RWPE1 (cell line): ENCODE measurements at regions not wholly inside any gene's neighbourhood (a gene's known extent, or its start where the extent isn't known, plus 50 kb on each side); places are given as distances from the start of the nearest gene placed in this dataset.

Experiments
- CTCF ChIA-PET: fragments of 350-600 bp; sonication (Branson Sonifier 250); formaldehyde crosslinking; extraction: SDS; loops from one replicate; lab custom pipeline; 2021; lab: Yijun Ruan, JAX
- POLR2A ChIA-PET: fragments of 400-600 bp; formaldehyde crosslinking; extraction: SDS; loops from one replicate; lab custom pipeline; 2020; ENCODE audit warnings: antibody characterized with exemption; ENCODE audit not compliant: low non-redundant PET; lab: Yijun Ruan, JAX
- DNase-seq: peaks from one replicate; pipeline ENCODE4 v3.0.0; 2012; ENCODE audit warnings: low spot score
- H3K27ac ChIP-seq: fragments of 450-650 bp; 2 replicates; pipeline ENCODE4 v1.5.1; 2017
- CTCF ChIP-seq: fragments of 450-650 bp; conservative IDR thresholded peaks from 2 replicates; pipeline ENCODE4 v1.5.1; 2017; ENCODE audit warnings: low read depth, mild to moderate bottlenecking

- DNase-seq: no peak
- CTCF ChIA-PET: no interaction called here
- TF ChIP-seq CTCF: no peak
- no peak overlapping the region for H3K27ac ChIP-seq
- POLR2A ChIA-PET: no interaction called here
Measured at GRCh38 chr16:80318107-80318506, 222.7 kb upstream of the DYNLRB2 start.

DNA sequence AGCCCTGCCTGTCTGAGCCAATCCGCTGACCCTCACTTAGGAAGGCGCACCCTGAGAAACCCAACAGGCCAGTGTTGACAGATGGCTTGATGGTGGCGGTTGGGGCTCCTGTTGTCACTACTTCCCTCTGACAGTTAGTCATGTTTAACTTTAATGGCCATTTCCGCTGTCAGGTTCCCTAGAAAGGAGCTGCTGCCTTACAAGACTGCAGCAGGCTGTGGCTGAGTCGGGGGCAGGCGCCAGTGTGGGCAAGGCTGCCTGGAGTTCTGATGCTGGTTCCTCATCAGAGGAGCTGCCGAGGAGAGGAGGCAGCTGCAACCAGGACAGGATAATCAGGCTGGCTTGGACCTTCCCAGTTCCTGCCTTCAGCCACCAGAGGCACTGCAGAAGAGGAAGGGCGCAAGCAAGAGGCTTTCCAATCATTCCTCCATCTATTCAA lies 223.2 kb upstream of the DYNLRB2 start:
- ChIA-PET CTCF (no interaction called here), POLR2A (no interaction called here)
- H3K27ac ChIP-seq: no peak overlapping the region
- no peak for TF ChIP-seq CTCF
- DNase-seq: no peak

DNA sequence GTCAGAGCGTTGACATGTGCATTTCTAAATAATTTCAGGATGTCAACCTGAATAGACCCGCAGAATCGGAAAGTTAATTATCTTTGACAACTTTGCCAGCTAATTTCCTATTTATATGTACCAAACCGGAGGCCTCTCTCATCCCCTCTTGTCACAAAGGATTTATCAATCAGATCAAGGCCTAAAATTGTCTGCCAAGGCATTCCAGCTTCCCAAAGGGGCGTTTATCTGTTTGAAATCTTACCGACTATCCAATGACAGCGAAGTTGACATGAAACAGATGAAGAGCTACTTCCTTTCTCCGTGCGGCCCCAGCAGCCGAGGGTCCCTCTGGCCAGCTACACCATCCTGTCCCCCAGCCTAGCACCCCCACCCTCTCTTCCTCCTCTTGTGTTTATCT lies 223.7 kb upstream of the DYNLRB2 start:
- no peak for TF ChIP-seq CTCF
- CTCF ChIA-PET: no interaction called here
- no peak for DNase-seq
- POLR2A ChIA-PET: no interaction called here
- H3K27ac ChIP-seq: no peak overlapping the region

DNA sequence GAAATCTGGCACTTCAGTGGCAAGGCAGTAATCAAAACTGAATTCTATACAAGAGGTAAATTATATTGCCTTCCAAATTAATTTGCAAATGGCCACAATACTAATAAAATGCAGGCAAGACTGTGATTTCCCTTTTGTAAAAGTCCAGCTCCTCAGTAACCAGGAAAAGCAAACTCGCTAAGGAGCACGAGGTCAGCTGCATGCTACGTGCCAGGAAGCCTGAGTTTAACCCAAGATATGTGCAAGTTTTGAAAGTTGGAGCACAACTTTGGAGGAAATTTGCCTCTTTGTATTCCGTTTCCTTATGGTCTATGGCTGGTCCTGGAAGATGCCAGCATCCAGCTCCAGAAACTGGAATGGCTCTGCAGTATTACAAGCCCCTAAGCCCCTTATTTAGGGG lies 226.8 kb upstream of the DYNLRB2 start:
- DNase-seq: no peak

DNA sequence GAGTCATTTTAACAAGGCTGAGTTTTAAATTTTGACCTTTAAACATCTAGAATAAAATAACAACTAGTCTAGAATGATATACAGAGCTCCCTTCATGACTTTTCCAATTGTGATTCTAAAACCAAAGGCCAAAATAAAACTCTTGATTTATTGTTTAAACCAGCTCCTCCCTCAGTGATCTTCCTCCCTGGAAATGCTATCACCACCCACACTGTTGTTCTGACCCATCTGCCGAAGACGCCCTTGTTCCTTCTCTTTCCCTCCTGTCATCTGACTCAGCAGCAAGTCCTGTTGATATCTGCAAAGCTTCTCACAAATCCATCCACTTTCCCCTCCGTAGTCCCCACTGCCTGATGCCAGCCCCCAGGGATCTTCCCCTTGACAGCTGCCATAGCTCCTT lies 231.6 kb upstream of the DYNLRB2 start:
- CTCF ChIA-PET: interaction anchor here (0.5 kb wide), 1 partner anchor 32 kb away, joined by 3 read pairs; no protein-coding TSS in a partner anchor
- H3K27ac ChIP-seq: no peak overlapping the region
- DNase-seq: no peak
- POLR2A ChIA-PET: no interaction called here
- TF ChIP-seq CTCF: no peak

More for the DNA sequence above, 226.8 kb upstream of the DYNLRB2 start:
- TF ChIP-seq CTCF: no peak
- POLR2A ChIA-PET: no interaction called here
- no peak overlapping the region for H3K27ac ChIP-seq
- CTCF ChIA-PET: no interaction called here

- ChIA-PET CTCF (interaction anchor here (0.7 kb wide), 1 partner anchor 819 kb away, joined by 3 read pairs; no protein-coding TSS in a partner anchor), POLR2A (no interaction called here)
- no peak for DNase-seq
- TF ChIP-seq CTCF: no peak
- no peak overlapping the region for H3K27ac ChIP-seq
Measured at GRCh38 chr16:80305410-80305809, 235.4 kb upstream of the DYNLRB2 start.

DNA sequence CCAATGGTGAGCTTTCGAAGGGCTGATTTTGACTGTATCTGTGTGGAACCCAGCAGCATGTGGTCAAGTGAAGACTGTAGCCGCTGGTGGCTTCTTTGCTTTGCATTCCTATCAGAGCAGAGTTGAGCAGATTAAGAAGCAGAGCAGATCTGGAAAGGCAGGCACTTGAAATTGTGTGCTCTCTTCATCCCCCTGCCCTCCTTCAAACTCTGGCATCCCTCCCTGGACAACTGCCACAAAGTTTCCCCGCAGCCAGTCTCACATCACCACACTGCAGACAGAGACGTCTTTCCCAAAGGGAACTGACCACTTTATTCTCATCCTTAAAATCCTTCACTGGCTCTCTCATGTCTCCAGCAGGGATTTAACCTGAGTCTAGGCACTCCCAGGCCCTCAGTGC lies 237.1 kb upstream of the DYNLRB2 start:
- H3K27ac ChIP-seq: no peak overlapping the region
- POLR2A ChIA-PET: no interaction called here
- CTCF ChIA-PET: no interaction called here
- TF ChIP-seq CTCF: no peak
- DNase-seq: no peak
